Heart right ventricle (tissue), 16 donors: ENCODE measurements at regions not wholly inside any gene's neighbourhood (a gene's known extent, or its start where the extent isn't known, plus 50 kb on each side); places are given as distances from the start of the nearest gene placed in this dataset.

ENCODE experiments used
- ATAC-seq, 8 donors: fragments of 200-7000 bp; cut with Tn5 transposase; one replicate each; pipeline ENCODE4 v1.9.1; 2020; ENCODE audit warnings: mild to moderate bottlenecking in 8 of 8, moderate library complexity in 8 of 8, moderate number of reproducible peaks in 1 of 8
- DNase-seq, 2 donors: peaks; one replicate each; pipeline ENCODE4 v3.0.0-alpha.2; 2020
- H3K27ac ChIP-seq, 10 donors: fragments of 200-600 bp; sonication (generic) in 2 of 10; one replicate each; pipeline versions ENCODE4 v1.5.0 to v1.8.0; 2020 to 2022; ENCODE audit warnings: mild to moderate bottlenecking in 3 of 10
- H3K27me3 ChIP-seq, 7 donors: fragments of 200-600 bp; one replicate each; pipeline ENCODE4 v1.8.0; 2021 to 2022; ENCODE audit warnings: mild to moderate bottlenecking in 2 of 7
- H3K36me3 ChIP-seq, 9 donors: fragments of 200-600 bp; sonication (generic) in 1 of 9; one replicate each; pipeline versions ENCODE4 v1.5.0 to v1.8.0; 2020 to 2022; ENCODE audit warnings: mild to moderate bottlenecking in 2 of 9
- H3K4me1 ChIP-seq, 9 donors: fragments of 200-600 bp; sonication (generic) in 1 of 9; one replicate each; pipeline versions ENCODE4 v1.5.0 to v1.8.0; 2020 to 2022; ENCODE audit warnings: mild to moderate bottlenecking in 4 of 9
- H3K4me3 ChIP-seq, 10 donors: fragments of 200-600 bp; sonication (generic) in 2 of 10; one replicate each; pipeline versions ENCODE4 v1.5.0 to v1.8.0; 2020 to 2022; ENCODE audit warnings: mild to moderate bottlenecking in 7 of 10, moderate library complexity in 2 of 10
- H3K9me3 ChIP-seq, 11 donors: fragments of 200-600 bp in 10 of 11; sonication (generic) in 2 of 11; one replicate each; pipeline versions ENCODE4 v1.5.0 to v1.8.0; 2013 to 2022; ENCODE audit warnings: mild to moderate bottlenecking in 2 of 11, control low read depth in 1 of 11, moderate library complexity in 1 of 11
- CTCF ChIP-seq, 9 donors: fragments of 200-600 bp; sonication (generic) in 2 of 9; IDR thresholded peaks; one replicate each; pipeline versions ENCODE4 v1.5.0 to v1.8.0; 2021 to 2022; ENCODE audit warnings: antibody characterized with exemption in 9 of 9, mild to moderate bottlenecking in 5 of 9, moderate library complexity in 1 of 9
- WGBS, 2 donors: extraction: QIAGEN DNeasy Blood & Tissue Kit; methylation state at CpG; one replicate each; pipeline ENCODE4 v1.1.7; 2013; ENCODE audit warnings: inconsistent platforms in 1 of 2; 5-methylcytosine and 5-hydroxymethylcytosine counted together
- intact Hi-C, 10 donors: fragments of 100-400 bp; cut with DNase I; formaldehyde crosslinking; loops; one replicate each; pipeline versions ENCODE4 v1.11.1 to v1.14.2; 2022
- donor health status: Arrhythmogenic right ventricular cardiomyopathy.
- donor health status: ischemic (EF 13 %, LVEDD 7.1; RV severe dilation, severe dysfunction).
- donor health status: healthy with polysubstance abuse.
- donor health status: DM: no; HTN: yes; CAD: no.
- donor health status: DM: no; HTN: no; CAD: no.
- donor health status: ischemic (EF 25% LVEDD 6.9; RV normal size, moderate dysfunction).
- donor health status: ischemic (EF 25% LVEDD 5.7; RV mildly dilated, moderate dysfunction).
- donor health status: healthy.
- donor health status: DM: yes; HTN: yes; CAD: no.
- donor health status: Ischemic cardiomyopathy.
- donor health status: ischemic (EF 35%, LVEDD 5.7; RV mildly dilated, moderate dysfunction).
- donor health status: nonischemic (EF 11% LVEDD 7.7; RV severe dilation, severe dysfunction).
- donor health status: DM: yes; HTN: yes; CAD: no.
- donor health status: PGD.
- donor health status: ischemic (EF 29% LVEDD 5.4; RV normal size, mild dysfunction).
- donor health status: nonischemic (EF 23%, LVEDD 6.1; RV moderate dilation, normal function).

- no peak for TF ChIP-seq CTCF (IDR thresholded peaks at IDR 0.05)
- H3K4me1 ChIP-seq = peaks cover 0 to 15% (median 0%) of the 10 kb centered on the region in 9 donors
- H3K27ac ChIP-seq = no peak overlapping the region
- no peaks in the 10 kb centered on the region for H3K36me3 ChIP-seq
- no peaks in the 10 kb centered on the region for H3K27me3 ChIP-seq
- ATAC-seq (peak in 1 of 8 donors; percentile 31), DNase-seq (no peak)
- intact Hi-C loops = no loop called here
- peaks cover 0 to 5% (median 0%) of the 10 kb centered on the region in 11 donors for H3K9me3 ChIP-seq
- WGBS, 2 donors = 51 to 52% methylated on average over 9 of the region's 9 CpGs
- H3K4me3 ChIP-seq = no peak overlapping the region
Measured at GRCh38 chr6:45830441-45831139, 185.1 kb downstream of the CLIC5 start.

GRCh38 chr6:45829873-45830272, 185.8 kb downstream of the CLIC5 start:
- ATAC-seq (no peak), DNase-seq (no peak)
- intact Hi-C loops = no loop called here
- H3K9me3 ChIP-seq = peaks cover 0 to 5% (median 0%) of the 10 kb centered on the region in 11 donors
- H3K27ac ChIP-seq = no peak overlapping the region
- WGBS, 2 donors = 91 to 96% methylated on average over 1 of the region's 1 CpG
- TF ChIP-seq CTCF (IDR thresholded peaks at IDR 0.05) = no peak
- H3K4me3 ChIP-seq = no peak overlapping the region
- H3K36me3 ChIP-seq = no peaks in the 10 kb centered on the region
- H3K27me3 ChIP-seq = no peaks in the 10 kb centered on the region
- H3K4me1 ChIP-seq = peaks cover 0 to 15% (median 0%) of the 10 kb centered on the region in 9 donors

GRCh38 chr6:45827952-45828530, 187.6 kb downstream of the CLIC5 start:
- peaks cover 0 to 3% (median 0%) of the 10 kb centered on the region in 7 donors for H3K27me3 ChIP-seq
- intact Hi-C loops = no loop called here
- no peaks in the 10 kb centered on the region for H3K36me3 ChIP-seq
- H3K27ac ChIP-seq = no peak overlapping the region
- peaks cover 0 to 15% (median 0%) of the 10 kb centered on the region in 9 donors for H3K4me1 ChIP-seq
- DNase-seq (no peak), ATAC-seq (no peak)
- 89 to 93% methylated on average over 7 of the region's 7 CpGs for WGBS, 2 donors
- TF ChIP-seq CTCF (IDR thresholded peaks at IDR 0.05) = no peak
- peaks cover 0 to 5% (median 0%) of the 10 kb centered on the region in 11 donors for H3K9me3 ChIP-seq
- no peak overlapping the region for H3K4me3 ChIP-seq

GRCh38 chr6:45822873-45823272, 192.8 kb downstream of the CLIC5 start:
- H3K4me3 ChIP-seq = no peak overlapping the region
- no peaks in the 10 kb centered on the region for H3K36me3 ChIP-seq
- DNase-seq (no peak), ATAC-seq (no peak)
- H3K27ac ChIP-seq = no peak overlapping the region
- TF ChIP-seq CTCF (IDR thresholded peaks at IDR 0.05) = no peak
- peaks cover 0 to 3% (median 0%) of the 10 kb centered on the region in 7 donors for H3K27me3 ChIP-seq
- intact Hi-C loops = no loop called here
- 88 to 95% methylated on average over 4 of the region's 4 CpGs for WGBS, 2 donors
- peaks cover 0 to 4% (median 0%) of the 10 kb centered on the region in 11 donors for H3K9me3 ChIP-seq
- no peaks in the 10 kb centered on the region for H3K4me1 ChIP-seq
